GM19372 (cell line): ENCODE measurements at regions not wholly inside any gene's neighbourhood (a gene's known extent, or its start where the extent isn't known, plus 50 kb on each side); places are given as distances from the start of the nearest gene placed in this dataset.
"Not testable (repeated sequence)": the region's sequence is repeated elsewhere in the genome, so short reads cannot be mapped to it uniquely, and the experiment has no call there.

Experiments used
- ATAC-seq: cut with Tn5 transposase; IDR thresholded peaks from one replicate; pipeline ENCODE4 v1.9.1; 2021; ENCODE audit warnings: mild to moderate bottlenecking, low read depth, moderate library complexity; ENCODE audit not compliant: unreplicated experiment

- ATAC-seq: not testable (repeated sequence)
Observed at GRCh38 chr16:29139901-29140855, 155.3 kb downstream of the LAT start.

DNA sequence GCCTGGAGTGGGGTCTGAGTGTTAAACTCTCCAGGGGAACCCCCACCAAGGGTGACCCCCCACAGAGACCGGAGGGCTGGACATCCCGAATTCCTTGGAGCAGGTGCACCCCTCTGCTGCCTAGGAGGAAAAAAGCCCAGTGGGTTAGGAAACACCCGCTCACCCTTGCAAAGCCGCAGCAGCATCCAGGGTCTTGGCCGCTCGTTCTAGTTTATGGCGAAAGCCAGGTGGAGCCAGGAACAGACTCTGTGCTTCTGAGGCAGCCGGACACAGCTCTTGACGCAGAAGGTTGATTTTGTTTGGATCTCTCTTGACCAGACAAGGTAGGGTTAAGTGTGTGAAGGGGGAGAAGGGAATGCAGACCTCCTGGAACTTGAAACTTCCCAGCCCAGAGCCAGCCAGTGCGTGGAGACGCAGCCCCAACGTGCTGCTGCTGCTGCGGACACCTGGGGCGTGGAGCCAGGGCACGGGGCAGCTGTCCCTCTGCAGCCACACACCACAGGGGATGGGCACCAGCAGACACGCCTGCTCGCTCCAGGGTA lies 154.5 kb downstream of the LAT start:
- ATAC-seq: no peak

DNA sequence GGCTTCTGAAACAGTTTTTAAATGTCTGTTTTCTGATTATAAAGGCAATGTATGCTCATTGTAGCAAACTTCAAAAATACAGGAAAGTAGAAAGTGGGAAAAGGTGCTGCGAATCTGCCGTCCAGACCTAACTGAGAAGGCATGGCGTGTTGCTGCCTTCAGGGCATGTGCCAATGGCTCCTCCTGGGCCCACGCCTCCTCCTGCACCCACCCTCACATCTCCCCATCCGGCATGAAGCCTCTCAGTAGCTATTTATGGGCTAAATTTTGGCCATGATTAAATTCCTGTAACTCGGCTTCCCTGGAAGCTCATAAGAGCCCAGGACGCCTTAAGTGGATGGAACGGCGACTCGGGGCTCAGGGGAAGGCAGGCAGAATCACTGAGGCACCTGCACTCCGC lies 153.8 kb downstream of the LAT start:
- not testable (repeated sequence) for ATAC-seq

DNA sequence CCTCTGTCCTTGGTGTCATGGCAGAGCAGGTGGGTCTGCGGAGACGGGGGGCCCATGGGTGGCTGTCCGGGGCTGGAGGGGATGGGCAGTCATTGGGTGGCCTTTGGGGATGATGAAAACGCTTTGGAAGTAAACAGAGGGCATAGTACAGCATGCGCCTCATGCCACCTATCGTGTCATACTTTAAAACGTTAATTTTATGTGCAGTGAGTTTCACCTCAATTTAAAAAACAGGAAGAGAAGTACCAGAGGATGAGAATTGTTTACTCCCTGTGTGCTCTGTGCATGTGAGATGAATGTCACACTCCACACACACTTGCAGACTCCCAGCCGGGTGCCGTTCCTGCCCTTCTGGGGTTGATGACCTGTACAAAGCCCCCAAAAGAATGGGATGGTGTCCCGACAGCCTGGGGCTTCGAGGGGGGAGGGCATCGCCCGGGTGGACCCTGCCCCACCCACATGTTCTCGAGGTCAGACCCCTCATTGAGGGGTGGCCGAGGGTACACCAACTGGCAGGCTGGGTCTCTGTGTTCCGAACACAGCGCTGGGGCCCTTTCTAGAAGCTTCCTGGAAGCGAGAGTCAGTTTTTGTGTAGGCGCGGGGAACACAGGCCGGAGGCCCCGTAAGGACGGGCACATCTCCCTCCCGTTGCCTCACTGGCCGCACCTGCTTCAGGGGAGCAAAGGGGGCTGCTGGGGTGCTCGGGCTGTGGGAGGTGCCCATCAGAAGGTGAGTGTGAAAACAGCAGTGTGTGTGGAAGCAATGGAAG lies 153.2 kb downstream of the LAT start:
- ATAC-seq: not testable (repeated sequence)

- not testable (repeated sequence) for ATAC-seq
Observed at GRCh38 chr16:29137461-29137860, 152.6 kb downstream of the LAT start.

- ATAC-seq: not testable (repeated sequence)
Observed at GRCh38 chr16:29136916-29137315, 152.1 kb downstream of the LAT start.

GRCh38 chr16:29136046-29136696 lies 151.3 kb downstream of the LAT start:
- ATAC-seq: not testable (repeated sequence)

- ATAC-seq: not testable (repeated sequence)
Observed at GRCh38 chr16:29135098-29135497, 150.2 kb downstream of the LAT start.

DNA sequence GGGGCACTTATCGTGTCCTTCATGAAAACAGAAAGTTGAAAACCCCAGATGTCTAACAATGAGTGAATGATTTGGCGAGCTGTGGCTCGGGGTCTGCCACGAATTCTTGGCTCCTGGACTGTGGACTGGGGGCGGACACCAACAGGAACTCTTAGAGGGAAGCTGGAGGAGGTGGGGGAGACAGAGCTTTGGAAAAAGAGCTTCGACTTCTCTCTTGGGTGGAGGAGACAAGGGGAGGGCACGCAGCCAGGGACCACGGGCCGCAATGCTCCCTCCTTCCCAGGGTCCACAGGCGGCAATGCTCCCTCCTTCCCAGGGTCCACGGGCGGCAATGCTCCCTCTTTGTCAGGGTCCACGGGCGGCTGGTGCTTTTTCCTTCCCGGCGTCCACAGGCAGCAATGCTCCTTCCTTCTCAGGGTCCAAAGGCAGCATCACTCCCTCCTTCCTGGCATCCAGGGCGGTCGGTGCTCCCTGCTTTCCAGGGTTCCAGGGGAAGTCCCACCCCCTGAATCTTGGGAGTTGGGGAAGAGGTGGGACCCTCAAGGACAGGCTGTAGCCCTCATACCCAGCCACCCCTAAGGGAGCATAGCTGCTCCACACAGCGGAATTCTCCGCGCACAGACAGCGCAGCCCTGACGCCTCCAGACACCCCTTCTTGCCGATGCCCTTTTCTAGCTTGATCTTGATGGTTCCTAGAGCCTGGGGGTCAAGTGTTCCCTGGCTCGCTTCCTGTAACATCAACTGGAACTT lies 149.0 kb downstream of the LAT start:
- not testable (repeated sequence) for ATAC-seq

GRCh38 chr16:29132869-29133268 lies 148.0 kb downstream of the LAT start:
- not testable (repeated sequence) for ATAC-seq

- not testable (repeated sequence) for ATAC-seq
Observed at GRCh38 chr16:29132444-29132843, 147.6 kb downstream of the LAT start.

GRCh38 chr16:29130901-29131851 lies 146.3 kb downstream of the LAT start:
- ATAC-seq: not testable (repeated sequence)

DNA sequence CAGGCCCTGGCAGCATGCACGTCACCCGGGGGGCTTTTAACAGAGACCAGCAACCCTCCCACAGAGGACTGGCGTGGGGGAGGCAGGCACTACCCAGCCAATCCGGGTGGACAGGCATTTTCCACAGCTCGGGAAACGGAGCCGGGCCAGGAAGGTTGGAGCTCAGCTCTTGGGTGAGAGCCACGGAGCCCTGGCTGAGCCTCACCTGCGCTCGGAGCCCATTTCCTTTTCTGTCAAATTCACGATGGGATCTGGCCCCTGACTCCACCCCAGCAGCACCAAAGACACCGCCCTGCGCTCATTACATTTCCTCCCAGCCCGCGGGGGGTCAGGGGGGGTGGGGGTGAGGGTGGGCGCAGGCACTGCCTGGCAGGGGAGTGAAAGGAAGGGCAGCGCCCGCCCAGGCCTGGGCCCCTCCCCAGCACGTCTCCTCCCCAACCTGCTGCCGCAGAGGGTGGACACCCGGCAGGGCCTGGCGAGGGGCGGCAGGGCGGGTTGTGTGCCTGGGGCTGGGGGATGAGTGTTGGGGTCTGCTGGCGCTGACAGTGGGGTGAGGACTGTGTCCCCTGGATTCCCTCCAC lies 145.4 kb downstream of the LAT start:
- not testable (repeated sequence) for ATAC-seq

GRCh38 chr16:29129458-29130038 lies 144.7 kb downstream of the LAT start:
- not testable (repeated sequence) for ATAC-seq

- ATAC-seq: not testable (repeated sequence)
Observed at GRCh38 chr16:29128732-29129457, 144.0 kb downstream of the LAT start.

DNA sequence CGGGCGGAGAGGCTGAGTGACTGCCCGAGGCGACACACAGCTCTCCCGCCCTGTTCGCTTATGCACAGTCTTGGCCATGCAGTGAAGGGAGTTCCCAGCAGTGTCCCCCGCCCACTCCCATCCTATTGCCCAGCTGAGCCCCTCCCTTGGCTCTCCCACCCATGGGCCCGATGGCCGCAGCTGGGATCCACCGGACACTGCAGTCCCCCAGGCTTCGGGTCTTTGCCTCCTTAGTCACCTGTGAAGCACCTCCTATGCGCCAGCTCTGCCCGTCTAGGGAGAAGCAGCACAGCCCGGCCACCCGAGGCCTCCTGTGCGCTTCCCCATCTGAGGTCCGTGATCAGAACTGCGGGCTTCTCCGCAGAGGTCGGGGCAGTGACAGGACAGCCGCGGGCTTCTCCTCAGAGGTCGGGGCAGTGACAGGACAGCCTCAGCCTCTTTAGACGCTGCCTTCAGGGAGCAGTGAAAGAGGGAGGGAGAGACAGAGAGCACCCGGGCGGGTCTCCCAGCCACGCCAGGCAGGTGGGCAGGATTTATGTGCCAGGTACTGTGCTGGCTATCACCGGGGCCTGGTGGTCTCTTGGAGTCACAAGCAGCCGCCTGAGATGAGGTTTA lies 143.1 kb downstream of the LAT start:
- ATAC-seq: not testable (repeated sequence)

DNA sequence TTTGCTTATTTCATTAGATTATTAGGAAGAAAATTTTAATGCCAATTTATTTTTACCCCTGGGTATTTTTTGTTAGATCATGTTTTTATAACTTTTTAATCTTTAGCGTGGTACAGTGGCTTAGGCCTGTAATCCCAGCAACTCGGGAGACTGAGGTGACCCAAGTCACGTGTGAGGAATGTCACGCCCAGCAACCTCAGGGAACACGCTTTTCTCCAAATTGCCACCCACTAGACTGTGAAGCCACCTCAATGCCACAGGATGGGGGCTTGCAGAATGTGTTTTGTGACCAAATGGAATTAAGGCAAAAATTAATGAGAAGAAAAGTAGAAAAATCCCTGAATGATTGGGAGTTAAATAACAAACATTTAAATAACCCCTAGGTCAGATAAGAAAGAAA lies 141.8 kb downstream of the LAT start:
- no peak for ATAC-seq
